Activated CD8-positive, alpha-beta T cell treated with anti-CD3 and anti-CD28 coated beads for 36 hours (primary cell): ENCODE measurements at regions not wholly inside any gene's neighbourhood (a gene's known extent, or its start where the extent isn't known, plus 50 kb on each side); places are given as distances from the start of the nearest gene placed in this dataset.

Source experiments
- ATAC-seq: fragments of 200-7000 bp; cut with Tn5 transposase; one replicate; pipeline ENCODE4 v1.10.0; 2021; ENCODE audit warnings: mild to moderate bottlenecking, moderate library complexity
- CTCF ChIA-PET: fragments of 350-600 bp; sonication (Branson Sonifier 250); formaldehyde crosslinking; loops from one replicate; lab custom pipeline; 2021; ENCODE audit warnings: antibody characterized with exemption; lab: Charles Lee
- POLR2A ChIA-PET: fragments of 350-600 bp; sonication (Branson Sonifier 250); formaldehyde crosslinking; loops from one replicate; lab custom pipeline; 2021; ENCODE audit warnings: antibody characterized with exemption; lab: Charles Lee
- DNase-seq: peaks from one replicate; pipeline ENCODE4 v3.0.0-alpha.2; 2020
- H3K27ac Mint-ChIP-seq: one replicate; pipeline ENCODE4 v1.8.0; 2021; ENCODE audit warnings: mild to moderate bottlenecking, mixed read lengths
- H3K27me3 Mint-ChIP-seq: one replicate; pipeline ENCODE4 v1.8.0; 2021; ENCODE audit warnings: mixed read lengths
- H3K36me3 Mint-ChIP-seq: one replicate; pipeline ENCODE4 v1.8.0; 2021; ENCODE audit warnings: low read depth, mixed read lengths
- H3K4me1 Mint-ChIP-seq: one replicate; pipeline ENCODE4 v1.8.0; 2021; ENCODE audit warnings: low read depth, mixed read lengths
- H3K4me3 Mint-ChIP-seq: one replicate; pipeline ENCODE4 v1.8.0; 2021; ENCODE audit warnings: mild to moderate bottlenecking, moderate library complexity, mixed read lengths
- H3K9me3 Mint-ChIP-seq: one replicate; pipeline ENCODE4 v1.8.0; 2021; ENCODE audit warnings: mixed read lengths
- intact Hi-C: fragments of 100-400 bp; cut with micrococcal nuclease; formaldehyde crosslinking; loops from one replicate; pipeline ENCODE4 v1.10.0; 2022
- TF ChIP-seq, protein P1 (sequence below): fragments of 200-600 bp; IDR thresholded peaks from one replicate; pipeline ENCODE4 v1.8.0; 2022; ENCODE audit warnings: antibody characterized with exemption, mild to moderate bottlenecking

DNA sequence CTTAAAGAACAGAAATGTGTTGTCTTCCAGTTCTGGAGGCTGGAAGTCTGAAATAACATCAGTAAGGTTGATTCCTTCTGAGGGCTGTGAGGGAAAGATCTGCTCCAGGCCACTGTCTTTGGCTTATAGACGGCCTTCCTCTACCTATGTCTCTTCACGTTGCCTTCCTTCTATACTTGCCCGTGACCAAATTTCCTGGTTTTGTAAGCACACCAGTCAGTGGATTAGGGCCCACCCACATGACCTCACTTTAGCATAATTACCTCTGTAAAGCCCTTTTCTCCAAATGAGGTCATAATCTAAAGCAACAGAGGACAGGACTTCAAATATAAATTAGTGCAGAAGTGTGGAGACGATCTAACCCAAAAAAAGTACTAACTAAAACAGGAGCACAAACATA lies 231.6 kb downstream of the NRIP1 start:
- H3K9me3 Mint-ChIP-seq = no peaks in the 10 kb centered on the region
- DNase-seq (no peak), ATAC-seq (no peak)
- H3K27me3 Mint-ChIP-seq = no peaks in the 10 kb centered on the region
- H3K27ac Mint-ChIP-seq = no peak overlapping the region
- TF ChIP-seq, protein P1, sequence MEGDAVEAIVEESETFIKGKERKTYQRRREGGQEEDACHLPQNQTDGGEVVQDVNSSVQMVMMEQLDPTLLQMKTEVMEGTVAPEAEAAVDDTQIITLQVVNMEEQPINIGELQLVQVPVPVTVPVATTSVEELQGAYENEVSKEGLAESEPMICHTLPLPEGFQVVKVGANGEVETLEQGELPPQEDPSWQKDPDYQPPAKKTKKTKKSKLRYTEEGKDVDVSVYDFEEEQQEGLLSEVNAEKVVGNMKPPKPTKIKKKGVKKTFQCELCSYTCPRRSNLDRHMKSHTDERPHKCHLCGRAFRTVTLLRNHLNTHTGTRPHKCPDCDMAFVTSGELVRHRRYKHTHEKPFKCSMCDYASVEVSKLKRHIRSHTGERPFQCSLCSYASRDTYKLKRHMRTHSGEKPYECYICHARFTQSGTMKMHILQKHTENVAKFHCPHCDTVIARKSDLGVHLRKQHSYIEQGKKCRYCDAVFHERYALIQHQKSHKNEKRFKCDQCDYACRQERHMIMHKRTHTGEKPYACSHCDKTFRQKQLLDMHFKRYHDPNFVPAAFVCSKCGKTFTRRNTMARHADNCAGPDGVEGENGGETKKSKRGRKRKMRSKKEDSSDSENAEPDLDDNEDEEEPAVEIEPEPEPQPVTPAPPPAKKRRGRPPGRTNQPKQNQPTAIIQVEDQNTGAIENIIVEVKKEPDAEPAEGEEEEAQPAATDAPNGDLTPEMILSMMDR = no peak
- intact Hi-C loops = no loop called here
- CTCF ChIA-PET = no interaction called here
- peaks cover 4% of the 10 kb centered on the region for H3K4me1 Mint-ChIP-seq
- H3K36me3 Mint-ChIP-seq = no peaks in the 10 kb centered on the region
- H3K4me3 Mint-ChIP-seq = no peak overlapping the region
- POLR2A ChIA-PET = no interaction called here

DNA sequence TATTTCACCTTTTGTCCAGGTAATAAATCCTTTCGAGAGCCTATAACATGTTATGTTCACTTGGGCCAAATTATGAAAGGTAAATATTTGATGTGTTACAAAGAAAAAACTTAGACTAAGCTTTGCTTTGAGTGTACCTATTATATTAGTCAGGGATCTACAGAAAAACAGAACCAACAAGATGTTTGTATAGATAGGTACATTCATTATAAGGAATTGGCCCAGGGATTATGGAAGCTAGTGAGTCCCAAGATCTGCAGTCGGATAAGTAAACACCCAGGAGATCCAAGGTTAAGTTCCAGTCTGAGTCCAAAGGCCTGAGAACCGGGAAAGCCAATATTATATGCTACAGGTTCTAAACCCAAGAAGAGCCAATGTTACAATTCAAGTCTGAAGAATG lies 234.5 kb downstream of the NRIP1 start:
- CTCF ChIA-PET = no interaction called here
- intact Hi-C loops = no loop called here
- no peak overlapping the region for H3K4me3 Mint-ChIP-seq
- TF ChIP-seq, protein P1 = no peak
- DNase-seq (no peak), ATAC-seq (no peak)
- H3K27ac Mint-ChIP-seq = no peak overlapping the region
- H3K4me1 Mint-ChIP-seq = peaks cover 14% of the 10 kb centered on the region
- no peaks in the 10 kb centered on the region for H3K36me3 Mint-ChIP-seq
- H3K27me3 Mint-ChIP-seq = no peaks in the 10 kb centered on the region
- no peaks in the 10 kb centered on the region for H3K9me3 Mint-ChIP-seq
- POLR2A ChIA-PET = no interaction called here

DNA sequence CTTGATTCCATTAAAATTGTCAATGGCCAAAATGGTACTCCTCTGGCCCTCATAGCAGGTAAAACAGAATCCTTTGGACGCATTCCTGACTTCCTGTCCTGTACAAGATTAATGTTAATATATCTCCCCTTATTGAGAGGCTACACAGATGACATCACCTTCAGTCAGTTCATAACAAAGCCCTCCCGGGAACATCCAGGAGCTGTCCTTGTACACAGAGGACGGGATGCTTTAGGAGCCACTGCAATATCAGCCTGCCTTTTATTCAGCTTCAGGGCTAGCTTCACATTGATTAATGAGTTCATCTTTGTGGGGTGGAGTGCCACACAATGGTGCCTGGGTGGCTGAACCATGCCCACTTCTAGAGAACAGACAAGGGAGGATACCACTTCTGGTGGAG lies 235.1 kb downstream of the NRIP1 start:
- intact Hi-C loops = no loop called here
- peaks cover 14% of the 10 kb centered on the region for H3K4me1 Mint-ChIP-seq
- POLR2A ChIA-PET = no interaction called here
- H3K9me3 Mint-ChIP-seq = no peaks in the 10 kb centered on the region
- no peak overlapping the region for H3K4me3 Mint-ChIP-seq
- ATAC-seq (no peak), DNase-seq (no peak)
- H3K27me3 Mint-ChIP-seq = no peaks in the 10 kb centered on the region
- TF ChIP-seq, protein P1 = no peak
- H3K36me3 Mint-ChIP-seq = no peaks in the 10 kb centered on the region
- CTCF ChIA-PET = no interaction called here
- no peak overlapping the region for H3K27ac Mint-ChIP-seq

DNA sequence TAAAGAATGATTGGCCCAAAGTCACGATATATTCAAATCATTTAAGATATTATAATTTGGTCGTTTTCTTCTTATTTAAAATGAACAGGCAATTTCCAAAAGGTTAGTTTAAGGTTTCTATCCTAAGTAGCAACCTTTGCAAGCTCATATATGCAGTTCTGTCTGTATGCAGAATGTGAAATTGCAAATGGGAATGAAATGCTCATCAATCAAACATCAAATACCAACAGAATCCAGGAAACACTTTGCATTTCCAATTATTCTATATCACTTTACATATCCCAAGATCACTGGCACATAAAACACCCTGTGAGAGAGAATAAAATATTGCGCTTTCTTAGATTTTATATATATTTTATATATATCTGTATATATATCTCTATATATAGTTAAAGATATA lies 237.3 kb downstream of the NRIP1 start:
- DNase-seq = no peak
- no peaks in the 10 kb centered on the region for H3K27me3 Mint-ChIP-seq
- no peak for ATAC-seq

DNA sequence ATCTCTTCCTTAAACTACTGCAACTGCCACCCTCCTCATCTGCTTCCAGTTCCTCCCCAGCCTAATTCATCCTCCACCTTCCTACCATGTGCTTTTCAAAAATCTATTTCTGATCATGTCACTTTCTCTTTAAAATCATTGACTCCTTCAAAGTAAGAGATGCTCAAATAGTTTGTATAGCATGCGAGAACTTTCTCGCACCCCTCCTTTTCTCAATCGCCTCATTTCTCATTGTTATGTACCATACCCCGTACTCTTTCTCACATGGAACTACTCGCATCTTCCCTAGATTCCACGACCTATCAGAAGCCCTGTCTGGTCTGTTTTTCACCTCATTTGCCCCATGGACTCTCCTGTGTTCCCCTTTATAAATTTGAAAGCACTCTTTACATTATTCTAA lies 238.2 kb downstream of the NRIP1 start:
- no peak overlapping the region for H3K27ac Mint-ChIP-seq
- ChIA-PET CTCF (no interaction called here), POLR2A (no interaction called here)
- no peak overlapping the region for H3K4me3 Mint-ChIP-seq
- ATAC-seq = no peak
- TF ChIP-seq, protein P1 = no peak
- DNase-seq = no peak
- peaks cover 14% of the 10 kb centered on the region for H3K4me1 Mint-ChIP-seq
- H3K36me3 Mint-ChIP-seq = no peaks in the 10 kb centered on the region
- no peaks in the 10 kb centered on the region for H3K9me3 Mint-ChIP-seq
- intact Hi-C loops = no loop called here
- no peaks in the 10 kb centered on the region for H3K27me3 Mint-ChIP-seq

More for the DNA sequence above, 237.3 kb downstream of the NRIP1 start:
- Mint-ChIP-seq H3K36me3 (no peaks in the 10 kb centered on the region), H3K4me3 (no peak overlapping the region), H3K27ac (no peak overlapping the region), H3K9me3 (no peaks in the 10 kb centered on the region), H3K4me1 (peaks cover 14% of the 10 kb centered on the region)
- CTCF ChIA-PET = no interaction called here
- TF ChIP-seq, protein P1 = no peak
- intact Hi-C loops = no loop called here
- POLR2A ChIA-PET = no interaction called here
